Neural cell (in vitro differentiated cells): ENCODE measurements at regions not wholly inside any gene's neighbourhood (a gene's known extent, or its start where the extent isn't known, plus 50 kb on each side); places are given as distances from the start of the nearest gene placed in this dataset.

Experiments used
- SMC3 ChIP-seq: fragments of 450-650 bp; conservative IDR thresholded peaks from 2 replicates; pipeline ENCODE4 v1.6.1; 2014; ENCODE audit warnings: antibody characterized with exemption, mild to moderate bottlenecking, moderate library complexity; ENCODE audit not compliant: poor library complexity
- TF ChIP-seq, protein P1 (sequence below): fragments of 450-650 bp; IDR thresholded peaks from 2 replicates; pipeline ENCODE4 v1.5.1; 2014; ENCODE audit warnings: antibody characterized with exemption, mild to moderate bottlenecking, moderate library complexity; ENCODE audit not compliant: poor library complexity, severe bottlenecking

DNA sequence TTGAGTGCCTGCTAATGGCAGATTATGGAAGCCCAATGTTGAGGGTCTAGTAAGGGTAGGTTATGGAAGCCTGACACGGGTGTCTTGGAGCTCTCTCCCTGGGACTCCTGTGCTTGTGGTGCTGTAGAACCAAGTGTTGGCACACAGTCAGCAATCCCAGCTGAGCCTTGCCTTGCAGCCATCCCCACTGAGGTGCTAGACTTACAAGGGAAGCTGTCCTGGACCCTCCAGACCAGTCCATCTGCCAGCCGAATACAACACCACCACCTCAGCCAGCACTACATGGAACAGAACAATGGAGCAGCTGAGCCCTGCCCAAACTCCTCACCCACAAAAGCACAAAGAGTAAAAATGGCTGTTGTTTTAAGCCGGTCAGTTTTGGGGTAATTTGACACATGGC is 90.5 kb upstream of the DNAH5 start:
- TF ChIP-seq, protein P1, sequence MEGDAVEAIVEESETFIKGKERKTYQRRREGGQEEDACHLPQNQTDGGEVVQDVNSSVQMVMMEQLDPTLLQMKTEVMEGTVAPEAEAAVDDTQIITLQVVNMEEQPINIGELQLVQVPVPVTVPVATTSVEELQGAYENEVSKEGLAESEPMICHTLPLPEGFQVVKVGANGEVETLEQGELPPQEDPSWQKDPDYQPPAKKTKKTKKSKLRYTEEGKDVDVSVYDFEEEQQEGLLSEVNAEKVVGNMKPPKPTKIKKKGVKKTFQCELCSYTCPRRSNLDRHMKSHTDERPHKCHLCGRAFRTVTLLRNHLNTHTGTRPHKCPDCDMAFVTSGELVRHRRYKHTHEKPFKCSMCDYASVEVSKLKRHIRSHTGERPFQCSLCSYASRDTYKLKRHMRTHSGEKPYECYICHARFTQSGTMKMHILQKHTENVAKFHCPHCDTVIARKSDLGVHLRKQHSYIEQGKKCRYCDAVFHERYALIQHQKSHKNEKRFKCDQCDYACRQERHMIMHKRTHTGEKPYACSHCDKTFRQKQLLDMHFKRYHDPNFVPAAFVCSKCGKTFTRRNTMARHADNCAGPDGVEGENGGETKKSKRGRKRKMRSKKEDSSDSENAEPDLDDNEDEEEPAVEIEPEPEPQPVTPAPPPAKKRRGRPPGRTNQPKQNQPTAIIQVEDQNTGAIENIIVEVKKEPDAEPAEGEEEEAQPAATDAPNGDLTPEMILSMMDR: no peak
- TF ChIP-seq SMC3: no peak
